ENCODE measurements at regions not wholly inside any gene's neighbourhood (a gene's known extent, or its start where the extent isn't known, plus 50 kb on each side); places are given as distances from the start of the nearest gene placed in this dataset.

DNA sequence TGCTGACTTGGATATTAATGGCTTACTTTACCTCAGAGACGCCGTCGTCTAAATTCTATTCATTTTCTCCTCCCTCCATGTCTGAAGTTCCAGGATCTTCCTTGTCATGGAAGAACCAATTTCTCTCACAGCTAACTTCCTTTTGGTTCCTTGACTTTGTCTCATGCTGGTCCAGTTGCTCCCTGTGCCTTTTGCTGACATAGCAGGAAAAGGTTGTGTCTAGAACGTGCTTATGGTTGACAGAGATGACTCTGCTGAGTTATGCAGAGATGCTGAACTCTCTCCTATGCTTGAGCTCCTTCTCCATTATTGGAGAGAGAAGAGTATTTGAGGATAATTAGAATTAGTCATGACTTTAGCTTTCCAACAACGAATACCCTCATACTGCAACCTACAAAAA is 1338.9 kb downstream of the MAT2B start:
- Mint-ChIP-seq H3K4me3 (no peak overlapping the region), H3K27me3 (no peaks in the 10 kb centered on the region), H3K27ac (no peak overlapping the region), H3K4me1 (no peaks in the 10 kb centered on the region), H3K9me3 (ENCODE audit: insufficient read depth) (no peaks in the 10 kb centered on the region)
- Histone ChIP-seq H3K4me2 (replicated peaks; ENCODE audit: low read depth, low read length, poor library complexity, severe bottlenecking) (no peak overlapping the region), H3K9ac (ENCODE audit: low read length) (no peak overlapping the region), H3K4me3 (ENCODE audit: control extremely low read depth in 1 of 5, extremely low read depth in 1 of 5, insufficient read depth in 1 of 5, low read depth in 2 of 5, low read length in 4 of 5) (no peak overlapping the region), H3K36me3 (replicated peaks in 1 of 2; ENCODE audit: control extremely low read depth in 1 of 2, control insufficient read depth in 1 of 2, extremely low read depth in 1 of 2, insufficient read depth in 2 of 2, low read length in 1 of 2) (no peaks in the 10 kb centered on the region), H3K4me1 (ENCODE audit: control insufficient read depth in 2 of 2, insufficient read depth in 2 of 2, low read length in 2 of 2) (no peaks in the 10 kb centered on the region), H4K20me1 (ENCODE audit: control insufficient read depth, insufficient read depth, low read length, poor library complexity, severe bottlenecking) (no peaks in the 10 kb centered on the region), H3K9me3 (ENCODE audit: control extremely low read depth in 1 of 3, control insufficient read depth in 2 of 3, insufficient read depth in 1 of 3, low read length in 2 of 3) (no peaks in the 10 kb centered on the region), H3K27ac (ENCODE audit: low read length in 2 of 2) (no peak overlapping the region), H3K79me2 (ENCODE audit: control insufficient read depth, insufficient read depth, low read length) (no peaks in the 10 kb centered on the region), H3K27me3 (replicated peaks in 1 of 4; ENCODE audit: control extremely low read depth in 1 of 4, control insufficient read depth in 3 of 4, insufficient read depth in 4 of 4, low read length in 3 of 4) (no peaks in the 10 kb centered on the region), H2AFZ (ENCODE audit: insufficient read depth, low read depth, low read length, poor library complexity, severe bottlenecking) (no peak overlapping the region)
- intact Hi-C loops (cut with micrococcal nuclease) = no loop called here
- ChIA-PET POLR2A (no interaction called here), CTCF (no interaction called here)
- WGBS (ENCODE audit: insufficient coverage) = 96% methylated on average over 3 of the region's 5 CpGs
- no peak for TF ChIP-seq EZH2 (IDR thresholded peaks at IDR 0.05; ENCODE audit: borderline replicate concordance, insufficient read depth, low read depth, low read length, poor library complexity, severe bottlenecking)
- TF ChIP-seq, protein P1, sequence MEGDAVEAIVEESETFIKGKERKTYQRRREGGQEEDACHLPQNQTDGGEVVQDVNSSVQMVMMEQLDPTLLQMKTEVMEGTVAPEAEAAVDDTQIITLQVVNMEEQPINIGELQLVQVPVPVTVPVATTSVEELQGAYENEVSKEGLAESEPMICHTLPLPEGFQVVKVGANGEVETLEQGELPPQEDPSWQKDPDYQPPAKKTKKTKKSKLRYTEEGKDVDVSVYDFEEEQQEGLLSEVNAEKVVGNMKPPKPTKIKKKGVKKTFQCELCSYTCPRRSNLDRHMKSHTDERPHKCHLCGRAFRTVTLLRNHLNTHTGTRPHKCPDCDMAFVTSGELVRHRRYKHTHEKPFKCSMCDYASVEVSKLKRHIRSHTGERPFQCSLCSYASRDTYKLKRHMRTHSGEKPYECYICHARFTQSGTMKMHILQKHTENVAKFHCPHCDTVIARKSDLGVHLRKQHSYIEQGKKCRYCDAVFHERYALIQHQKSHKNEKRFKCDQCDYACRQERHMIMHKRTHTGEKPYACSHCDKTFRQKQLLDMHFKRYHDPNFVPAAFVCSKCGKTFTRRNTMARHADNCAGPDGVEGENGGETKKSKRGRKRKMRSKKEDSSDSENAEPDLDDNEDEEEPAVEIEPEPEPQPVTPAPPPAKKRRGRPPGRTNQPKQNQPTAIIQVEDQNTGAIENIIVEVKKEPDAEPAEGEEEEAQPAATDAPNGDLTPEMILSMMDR (IDR thresholded peaks at IDR 0.05) = no peak
- ATAC-seq (ENCODE audit: low read depth) (no peak), DNase-seq (no peak)

DNA sequence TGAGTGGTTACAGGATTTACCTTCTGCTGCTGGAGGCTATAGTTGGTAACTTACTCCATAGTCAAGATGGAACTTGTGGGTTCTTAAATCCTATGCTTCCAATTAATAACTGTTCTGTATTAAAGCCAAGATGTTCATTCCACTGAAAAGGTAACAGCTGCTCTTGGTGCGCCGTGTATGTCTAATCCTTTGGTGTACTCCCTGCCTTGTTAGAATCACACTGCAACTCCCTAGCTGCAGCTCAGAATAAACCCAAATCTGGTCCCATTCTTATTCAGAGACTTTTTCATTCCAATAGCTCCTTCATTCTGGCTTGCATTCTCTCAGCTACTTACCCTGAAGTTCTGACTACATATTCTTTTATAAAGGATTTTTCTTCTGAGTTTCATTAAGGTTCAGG is 1355.5 kb downstream of the MAT2B start:
- Histone ChIP-seq H4K20me1 (ENCODE audit: control insufficient read depth, insufficient read depth, low read length, poor library complexity, severe bottlenecking) (no peaks in the 10 kb centered on the region), H3K4me2 (replicated peaks; ENCODE audit: low read depth, low read length, poor library complexity, severe bottlenecking) (no peak overlapping the region), H3K9ac (ENCODE audit: low read length) (no peak overlapping the region), H3K4me1 (ENCODE audit: control insufficient read depth in 2 of 2, insufficient read depth in 2 of 2, low read length in 2 of 2) (no peaks in the 10 kb centered on the region), H3K36me3 (replicated peaks in 1 of 2; ENCODE audit: control extremely low read depth in 1 of 2, control insufficient read depth in 1 of 2, extremely low read depth in 1 of 2, insufficient read depth in 2 of 2, low read length in 1 of 2) (no peaks in the 10 kb centered on the region), H3K9me3 (ENCODE audit: control extremely low read depth in 1 of 3, control insufficient read depth in 2 of 3, insufficient read depth in 1 of 3, low read length in 2 of 3) (peaks cover 0 to 2% (median 0%) of the 10 kb centered on the region in 3 donors), H3K27ac (ENCODE audit: low read length in 2 of 2) (no peak overlapping the region), H2AFZ (ENCODE audit: insufficient read depth, low read depth, low read length, poor library complexity, severe bottlenecking) (no peak overlapping the region), H3K4me3 (ENCODE audit: control extremely low read depth in 1 of 5, extremely low read depth in 1 of 5, insufficient read depth in 1 of 5, low read depth in 2 of 5, low read length in 4 of 5) (no peak overlapping the region), H3K27me3 (replicated peaks in 1 of 4; ENCODE audit: control extremely low read depth in 1 of 4, control insufficient read depth in 3 of 4, insufficient read depth in 4 of 4, low read length in 3 of 4) (no peaks in the 10 kb centered on the region), H3K79me2 (ENCODE audit: control insufficient read depth, insufficient read depth, low read length) (no peaks in the 10 kb centered on the region)
- WGBS (ENCODE audit: insufficient coverage) = 100% methylated on average over 2 of the region's 2 CpGs
- no peaks in the 10 kb centered on the region for H3K4me1 Mint-ChIP-seq
- TF ChIP-seq EZH2 (IDR thresholded peaks at IDR 0.05; ENCODE audit: borderline replicate concordance, insufficient read depth, low read depth, low read length, poor library complexity, severe bottlenecking) = no peak
- CTCF ChIA-PET = no interaction called here
- H3K27ac Mint-ChIP-seq = no peak overlapping the region
- intact Hi-C loops (cut with micrococcal nuclease) = no loop called here
- no peak for ATAC-seq (ENCODE audit: low read depth)
- no peaks in the 10 kb centered on the region for H3K27me3 Mint-ChIP-seq
- no peak for DNase-seq
- POLR2A ChIA-PET = no interaction called here
- no peak overlapping the region for H3K4me3 Mint-ChIP-seq
- no peaks in the 10 kb centered on the region for H3K9me3 Mint-ChIP-seq (ENCODE audit: insufficient read depth)
